Upper lobe of right lung (tissue), 1 donor: ENCODE measurements at regions not wholly inside any gene's neighbourhood (a gene's known extent, or its start where the extent isn't known, plus 50 kb on each side); places are given as distances from the start of the nearest gene placed in this dataset.
"Not testable (repeated sequence)": the region's sequence is repeated elsewhere in the genome, so short reads cannot be mapped to it uniquely, and the experiment has no call there.

Experiments used
- ATAC-seq: fragments of 200-7000 bp; cut with Tn5 transposase; one replicate; pipeline ENCODE4 v1.9.1; 2020; ENCODE audit warnings: mild to moderate bottlenecking, moderate library complexity
- DNase-seq: peaks from one replicate; pipeline ENCODE4 v3.0.0-alpha.2; 2020
- H3K27ac ChIP-seq: fragments of 200-600 bp; one replicate; pipeline ENCODE4 v1.8.0; 2022
- H3K27me3 ChIP-seq: fragments of 200-600 bp; one replicate; pipeline ENCODE4 v1.8.0; 2022; ENCODE audit warnings: mild to moderate bottlenecking
- H3K36me3 ChIP-seq: fragments of 200-600 bp; one replicate; pipeline ENCODE4 v1.8.0; 2022
- H3K4me1 ChIP-seq: fragments of 200-600 bp; one replicate; pipeline ENCODE4 v1.8.0; 2022
- H3K4me3 ChIP-seq: fragments of 200-600 bp; one replicate; pipeline ENCODE4 v1.8.0; 2022; ENCODE audit warnings: mild to moderate bottlenecking
- H3K9me3 ChIP-seq: fragments of 200-600 bp; one replicate; pipeline ENCODE4 v1.8.0; 2022
- intact Hi-C: fragments of 100-400 bp; cut with DNase I; formaldehyde crosslinking; loops from one replicate; pipeline ENCODE4 v1.11.0; 2022
- TF ChIP-seq, protein P1 (sequence below): fragments of 200-600 bp; IDR thresholded peaks from one replicate; pipeline ENCODE4 v1.8.0; 2022; ENCODE audit warnings: antibody characterized with exemption
- donor health status: DM: no; HTN: yes; CAD: no; lungs with severe emphysema.

DNA sequence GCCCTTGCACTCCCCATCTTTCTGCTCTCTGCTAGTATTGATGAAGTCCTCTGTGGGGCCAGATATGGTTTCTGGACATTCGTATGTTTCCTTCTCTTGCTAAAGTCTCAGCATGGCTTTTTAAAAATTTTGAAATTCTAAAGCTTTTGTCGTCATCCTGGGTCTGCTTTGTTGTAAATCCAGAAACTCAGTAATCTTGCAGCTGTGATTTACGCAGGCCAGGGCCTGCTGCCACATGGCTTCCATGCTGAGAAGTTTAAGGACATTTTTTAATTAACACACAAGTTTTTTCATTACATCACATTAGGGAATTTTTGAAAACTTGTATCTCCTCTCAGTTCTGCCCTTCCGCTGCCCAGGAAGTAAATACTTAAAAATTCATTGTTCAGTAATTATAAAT lies 686.1 kb upstream of the IGFBP3 start:
- Histone ChIP-seq H3K9me3 (no peaks in the 10 kb centered on the region), H3K27ac (no peak overlapping the region), H3K36me3 (no peaks in the 10 kb centered on the region), H3K4me3 (no peak overlapping the region), H3K4me1 (peaks cover 29% of the 10 kb centered on the region), H3K27me3 (no peaks in the 10 kb centered on the region)
- ATAC-seq, result no peak
- intact Hi-C loops, result no loop called here
- TF ChIP-seq, protein P1, sequence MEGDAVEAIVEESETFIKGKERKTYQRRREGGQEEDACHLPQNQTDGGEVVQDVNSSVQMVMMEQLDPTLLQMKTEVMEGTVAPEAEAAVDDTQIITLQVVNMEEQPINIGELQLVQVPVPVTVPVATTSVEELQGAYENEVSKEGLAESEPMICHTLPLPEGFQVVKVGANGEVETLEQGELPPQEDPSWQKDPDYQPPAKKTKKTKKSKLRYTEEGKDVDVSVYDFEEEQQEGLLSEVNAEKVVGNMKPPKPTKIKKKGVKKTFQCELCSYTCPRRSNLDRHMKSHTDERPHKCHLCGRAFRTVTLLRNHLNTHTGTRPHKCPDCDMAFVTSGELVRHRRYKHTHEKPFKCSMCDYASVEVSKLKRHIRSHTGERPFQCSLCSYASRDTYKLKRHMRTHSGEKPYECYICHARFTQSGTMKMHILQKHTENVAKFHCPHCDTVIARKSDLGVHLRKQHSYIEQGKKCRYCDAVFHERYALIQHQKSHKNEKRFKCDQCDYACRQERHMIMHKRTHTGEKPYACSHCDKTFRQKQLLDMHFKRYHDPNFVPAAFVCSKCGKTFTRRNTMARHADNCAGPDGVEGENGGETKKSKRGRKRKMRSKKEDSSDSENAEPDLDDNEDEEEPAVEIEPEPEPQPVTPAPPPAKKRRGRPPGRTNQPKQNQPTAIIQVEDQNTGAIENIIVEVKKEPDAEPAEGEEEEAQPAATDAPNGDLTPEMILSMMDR, result no peak
- DNase-seq, result no peak

DNA sequence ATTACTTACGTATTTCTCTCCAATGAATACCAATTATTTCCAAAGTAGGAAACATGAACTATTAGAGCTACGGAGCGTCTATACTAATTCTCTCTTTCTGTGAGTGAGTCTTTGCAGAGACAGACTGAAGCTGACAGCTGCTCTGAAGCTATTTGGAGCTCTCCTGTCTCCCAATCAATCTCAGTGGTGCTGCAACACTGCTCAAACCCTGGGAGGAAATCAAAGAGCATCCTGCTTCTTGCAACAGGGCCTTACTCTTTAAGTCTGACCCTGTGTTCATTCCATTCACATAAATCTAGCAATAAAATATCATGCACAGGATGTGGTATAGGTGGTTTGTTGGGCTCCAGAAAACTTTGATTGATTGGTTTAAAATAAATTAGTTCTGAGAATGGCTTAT lies 685.7 kb upstream of the IGFBP3 start:
- H3K27ac ChIP-seq, result no peak overlapping the region

DNA sequence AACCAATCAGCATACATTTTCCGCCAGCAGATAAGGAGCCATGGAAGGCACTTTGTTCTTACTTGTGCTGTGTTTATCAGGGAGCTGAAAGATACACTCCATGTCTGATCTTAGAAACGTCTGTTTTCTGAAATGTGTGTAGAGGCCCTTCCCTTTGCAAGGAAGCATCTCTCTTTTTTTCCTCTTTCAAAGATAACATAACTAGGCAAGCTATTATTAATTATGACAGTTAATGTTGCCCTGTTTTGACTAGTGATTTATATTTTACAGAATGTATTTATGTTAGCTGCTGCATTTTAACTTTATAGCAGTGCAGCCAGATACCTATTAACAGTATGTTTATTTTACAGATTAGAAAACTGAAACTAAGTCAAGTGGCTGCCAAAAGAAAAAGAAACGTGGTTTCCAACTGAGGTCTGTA lies 683.2 kb upstream of the IGFBP3 start:
- Histone ChIP-seq H3K4me3 (no peak overlapping the region), H3K4me1 (peaks cover 21% of the 10 kb centered on the region), H3K9me3 (no peaks in the 10 kb centered on the region), H3K27me3 (no peaks in the 10 kb centered on the region), H3K36me3 (no peaks in the 10 kb centered on the region), H3K27ac (peak overlapping the region; percentile 65)
- DNase-seq (no peak), ATAC-seq (no peak)
- intact Hi-C loops, result no loop called here
- TF ChIP-seq, protein P1, result no peak

More for the DNA sequence above, 685.7 kb upstream of the IGFBP3 start:
- DNase-seq, result no peak
- H3K4me3 ChIP-seq, result no peak overlapping the region
- no peak for ATAC-seq
- peaks cover 29% of the 10 kb centered on the region for H3K4me1 ChIP-seq
- H3K27me3 ChIP-seq, result no peaks in the 10 kb centered on the region
- TF ChIP-seq, protein P1, result no peak
- H3K9me3 ChIP-seq, result no peaks in the 10 kb centered on the region
- intact Hi-C loops, result no loop called here
- no peaks in the 10 kb centered on the region for H3K36me3 ChIP-seq

DNA sequence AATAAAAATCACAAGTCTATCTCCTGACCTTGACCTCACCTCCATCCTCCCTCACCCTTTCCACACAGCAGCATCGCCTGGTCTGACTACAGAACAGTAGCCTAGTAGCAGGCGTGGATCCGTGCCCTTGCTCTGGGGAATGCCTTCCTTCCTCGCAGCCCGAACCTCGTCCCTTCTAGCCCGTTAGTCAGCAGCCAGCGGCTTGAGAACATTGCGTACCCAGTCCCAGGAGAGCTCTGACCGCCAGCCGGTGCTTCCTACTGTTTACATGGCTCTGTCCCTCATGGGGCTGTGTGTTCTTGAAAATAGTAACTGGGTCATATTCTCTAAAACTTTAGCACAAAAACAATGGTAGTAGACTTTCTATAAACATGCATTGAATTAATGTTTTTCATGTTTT lies 682.7 kb upstream of the IGFBP3 start:
- H3K9me3 ChIP-seq, result no peaks in the 10 kb centered on the region
- peaks cover 21% of the 10 kb centered on the region for H3K4me1 ChIP-seq
- H3K27me3 ChIP-seq, result no peaks in the 10 kb centered on the region
- peak; percentile 81 for DNase-seq
- peak; percentile 92 for ATAC-seq
- H3K36me3 ChIP-seq, result no peaks in the 10 kb centered on the region
- H3K27ac ChIP-seq, result peak overlapping the region; percentile 65
- intact Hi-C loops, result no loop called here
- TF ChIP-seq, protein P1, result no peak
- no peak overlapping the region for H3K4me3 ChIP-seq

DNA sequence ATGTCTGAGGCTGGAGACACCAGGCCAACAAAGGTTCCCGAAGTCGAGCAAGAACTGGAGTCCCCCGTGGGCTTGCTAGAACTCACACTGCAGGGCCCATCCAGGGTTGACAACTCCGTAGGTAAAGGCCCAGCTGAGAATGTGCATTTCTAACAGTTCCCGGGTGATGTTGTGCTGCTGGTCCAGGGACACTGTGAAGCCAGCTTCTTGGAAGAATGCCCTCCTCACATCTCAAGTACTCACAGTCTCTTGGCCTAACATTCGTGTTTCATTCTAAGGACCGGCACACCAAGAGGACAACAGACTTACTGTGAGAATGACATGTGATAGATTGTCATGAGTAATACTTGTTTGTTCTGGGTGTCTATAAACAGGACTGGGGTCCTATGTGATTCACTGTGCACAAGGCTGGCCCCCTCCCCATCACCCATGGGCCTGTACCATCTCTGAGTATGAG lies 682.3 kb upstream of the IGFBP3 start:
- no peak overlapping the region for H3K4me3 ChIP-seq
- no peaks in the 10 kb centered on the region for H3K9me3 ChIP-seq
- H3K27ac ChIP-seq, result peak overlapping the region; percentile 65
- peaks cover 21% of the 10 kb centered on the region for H3K4me1 ChIP-seq
- no peaks in the 10 kb centered on the region for H3K27me3 ChIP-seq
- DNase-seq, result no peak
- ATAC-seq, result peak; percentile 15
- TF ChIP-seq, protein P1, result no peak
- intact Hi-C loops, result no loop called here
- no peaks in the 10 kb centered on the region for H3K36me3 ChIP-seq

DNA sequence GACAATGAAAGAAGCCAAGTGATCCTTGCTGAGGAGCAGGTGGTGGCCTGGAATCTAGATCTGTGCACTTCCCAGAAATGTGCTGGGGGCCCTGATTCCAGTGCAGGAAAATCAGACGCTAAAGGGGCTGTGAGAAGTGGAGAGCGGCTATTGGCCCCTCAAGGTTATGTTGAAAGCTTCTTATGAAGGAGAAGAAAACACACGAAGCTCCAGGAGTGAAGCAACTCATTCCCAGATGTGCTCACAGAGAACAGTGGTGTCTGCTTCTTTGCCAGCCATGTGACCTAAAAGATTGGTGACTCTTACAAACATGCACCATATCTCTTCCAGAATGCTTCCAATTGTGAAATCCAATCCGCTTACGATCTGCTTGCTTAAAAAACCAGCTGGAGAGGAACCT lies 679.3 kb upstream of the IGFBP3 start:
- intact Hi-C loops, result no loop called here
- ATAC-seq, result peak; percentile 6
- Histone ChIP-seq H3K9me3 (no peaks in the 10 kb centered on the region), H3K4me1 (peaks cover 21% of the 10 kb centered on the region), H3K27ac (peak overlapping the region; percentile 71), H3K36me3 (no peaks in the 10 kb centered on the region), H3K4me3 (no peak overlapping the region), H3K27me3 (no peaks in the 10 kb centered on the region)
- TF ChIP-seq, protein P1, result no peak
- DNase-seq, result no peak

DNA sequence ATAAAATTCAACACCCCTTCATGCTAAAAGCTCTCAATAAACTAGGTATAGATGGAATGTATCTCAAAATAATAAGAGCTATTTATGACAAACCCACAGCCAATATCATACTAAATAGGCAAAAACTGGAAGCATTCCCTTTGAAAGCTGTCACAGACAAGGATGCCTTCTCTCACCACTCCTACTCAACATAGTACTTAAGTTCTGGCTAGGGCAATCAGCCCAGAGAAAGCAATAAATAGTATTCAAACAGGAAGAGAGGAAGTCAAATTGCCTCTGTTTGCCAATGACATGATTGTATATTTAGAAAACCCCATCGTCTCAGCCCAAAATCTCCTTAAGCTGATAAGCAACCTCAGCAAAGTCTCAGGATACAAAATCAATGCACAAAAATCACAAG lies 673.8 kb upstream of the IGFBP3 start:
- H3K4me1 ChIP-seq, DNase-seq, ATAC-seq: not testable (repeated sequence)

DNA sequence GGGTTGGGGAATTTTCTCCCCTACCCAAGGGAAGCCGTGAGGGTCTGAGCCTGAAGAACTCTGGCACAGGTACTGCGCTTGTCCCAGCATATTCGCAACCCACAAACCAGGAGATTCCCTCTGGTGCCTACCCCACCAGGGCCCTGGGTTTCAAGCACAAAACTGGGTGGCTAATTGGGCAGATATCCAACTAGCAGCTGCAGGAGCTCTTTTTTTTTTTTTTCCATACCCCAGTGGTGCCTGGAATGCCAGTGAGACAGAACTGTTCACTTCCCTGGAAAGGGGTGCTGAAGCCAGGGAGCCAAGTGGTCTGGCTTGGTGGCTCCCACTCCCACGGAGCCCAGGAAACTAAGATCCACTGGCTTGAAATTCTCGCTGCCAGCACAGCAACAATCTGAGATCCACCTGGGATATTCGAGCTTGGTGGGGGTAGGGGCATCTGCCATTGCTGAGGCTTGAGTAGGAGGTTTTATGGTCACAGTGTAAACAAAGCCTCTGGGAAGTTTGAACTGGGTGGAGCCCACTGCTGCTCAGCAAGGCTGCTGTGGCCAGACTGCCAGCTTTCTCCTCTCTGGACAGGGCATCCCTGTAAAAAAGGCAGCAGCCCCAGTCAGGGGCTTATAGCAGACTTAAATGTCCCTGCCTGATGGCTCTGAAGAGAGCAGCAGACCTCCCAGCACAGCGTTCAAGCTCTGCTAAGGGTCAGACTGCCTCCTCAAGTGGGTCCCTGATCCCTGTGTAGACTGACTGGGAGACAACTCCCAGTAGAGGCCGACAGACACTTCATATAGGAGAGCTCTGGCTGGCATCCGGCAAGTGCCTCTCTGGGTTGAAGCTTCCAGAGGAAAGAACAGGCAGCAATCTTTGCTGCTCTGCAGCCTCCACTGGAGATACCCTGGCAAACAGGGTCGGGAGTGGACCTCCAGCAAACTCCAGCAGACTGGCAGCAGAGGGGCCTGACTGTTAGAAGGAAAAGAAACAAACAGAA lies 670.1 kb upstream of the IGFBP3 start:
- H3K4me3 ChIP-seq, DNase-seq, H3K27me3 ChIP-seq, H3K36me3 ChIP-seq, ATAC-seq, H3K4me1 ChIP-seq, H3K27ac ChIP-seq, intact Hi-C loops, H3K9me3 ChIP-seq: not testable (repeated sequence)

More for the DNA sequence above, 673.8 kb upstream of the IGFBP3 start:
- H3K27ac ChIP-seq, H3K27me3 ChIP-seq, intact Hi-C loops, H3K9me3 ChIP-seq, H3K4me3 ChIP-seq, H3K36me3 ChIP-seq: not testable (repeated sequence)
